ENCODE measurements at regions not wholly inside any gene's neighbourhood (a gene's known extent, or its start where the extent isn't known, plus 50 kb on each side); places are given as distances from the start of the nearest gene placed in this dataset.

DNA sequence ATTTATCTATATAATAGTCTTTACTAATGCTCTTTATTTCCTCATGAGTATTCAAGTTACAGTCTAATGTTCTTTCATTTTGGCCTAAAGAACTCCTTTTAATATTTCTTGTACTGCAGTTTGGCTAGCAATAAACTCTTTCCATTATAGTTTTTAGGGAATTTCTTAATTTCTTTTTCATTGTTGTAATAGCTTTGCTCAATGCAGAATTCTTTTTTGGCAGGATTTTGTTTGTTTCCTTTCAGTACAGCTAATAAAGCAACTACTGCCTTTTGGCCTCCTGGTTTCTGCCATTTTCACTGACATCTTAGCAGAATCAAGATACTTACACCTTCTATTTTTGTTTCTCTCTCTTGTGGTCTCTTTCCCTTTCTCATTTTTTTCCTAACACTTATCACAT, 390.4 kb upstream of the RGPD4 start:
- Histone ChIP-seq H3K36me3 (ENCODE audit: insufficient read depth) (no peaks in the 10 kb centered on the region), H3K9ac (no peak overlapping the region), H3K4me3 (IDR thresholded peaks at IDR 0.05; ENCODE audit: insufficient read depth, low read depth, low read length) (no peak overlapping the region), H3K4me1 (ENCODE audit: low read depth, poor library complexity, severe bottlenecking) (no peaks in the 10 kb centered on the region), H3K4me2 (no peak overlapping the region), H3K27ac (no peak overlapping the region), H3K27me3 (ENCODE audit: insufficient read depth, low read depth) (no peaks in the 10 kb centered on the region), H2AFZ (ENCODE audit: low read depth) (no peak overlapping the region), H3K79me2 (ENCODE audit: insufficient read depth, low read depth) (no peaks in the 10 kb centered on the region), H4K20me1 (ENCODE audit: insufficient read depth) (no peaks in the 10 kb centered on the region)
- TF ChIP-seq, protein P1, sequence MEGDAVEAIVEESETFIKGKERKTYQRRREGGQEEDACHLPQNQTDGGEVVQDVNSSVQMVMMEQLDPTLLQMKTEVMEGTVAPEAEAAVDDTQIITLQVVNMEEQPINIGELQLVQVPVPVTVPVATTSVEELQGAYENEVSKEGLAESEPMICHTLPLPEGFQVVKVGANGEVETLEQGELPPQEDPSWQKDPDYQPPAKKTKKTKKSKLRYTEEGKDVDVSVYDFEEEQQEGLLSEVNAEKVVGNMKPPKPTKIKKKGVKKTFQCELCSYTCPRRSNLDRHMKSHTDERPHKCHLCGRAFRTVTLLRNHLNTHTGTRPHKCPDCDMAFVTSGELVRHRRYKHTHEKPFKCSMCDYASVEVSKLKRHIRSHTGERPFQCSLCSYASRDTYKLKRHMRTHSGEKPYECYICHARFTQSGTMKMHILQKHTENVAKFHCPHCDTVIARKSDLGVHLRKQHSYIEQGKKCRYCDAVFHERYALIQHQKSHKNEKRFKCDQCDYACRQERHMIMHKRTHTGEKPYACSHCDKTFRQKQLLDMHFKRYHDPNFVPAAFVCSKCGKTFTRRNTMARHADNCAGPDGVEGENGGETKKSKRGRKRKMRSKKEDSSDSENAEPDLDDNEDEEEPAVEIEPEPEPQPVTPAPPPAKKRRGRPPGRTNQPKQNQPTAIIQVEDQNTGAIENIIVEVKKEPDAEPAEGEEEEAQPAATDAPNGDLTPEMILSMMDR (conservative IDR thresholded peaks at IDR 0.05; ENCODE audit: low read depth, low read length): no peak

DNA sequence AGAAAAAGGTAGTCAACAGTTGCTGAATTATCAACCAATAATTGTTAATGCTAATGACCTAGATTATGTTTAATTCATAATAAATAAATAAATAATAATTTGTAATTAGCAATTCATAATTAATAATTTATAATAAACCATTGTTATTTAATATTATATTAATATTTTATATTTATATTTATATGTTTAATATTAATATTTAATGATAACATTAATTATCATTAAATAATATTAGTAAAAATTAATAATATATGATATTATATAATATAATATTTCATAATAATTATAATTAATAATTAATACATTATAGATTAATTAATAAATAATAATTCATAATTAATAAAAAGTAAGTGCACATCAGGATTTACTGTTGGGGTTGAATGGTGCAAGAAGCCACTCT, 389.4 kb upstream of the RGPD4 start:
- Histone ChIP-seq H3K36me3 (ENCODE audit: insufficient read depth) (no peaks in the 10 kb centered on the region), H3K27ac (no peak overlapping the region), H3K4me3 (IDR thresholded peaks at IDR 0.05; ENCODE audit: insufficient read depth, low read depth, low read length) (no peak overlapping the region), H3K4me1 (ENCODE audit: low read depth, poor library complexity, severe bottlenecking) (no peaks in the 10 kb centered on the region), H3K9ac (no peak overlapping the region), H4K20me1 (ENCODE audit: insufficient read depth) (no peaks in the 10 kb centered on the region), H3K79me2 (ENCODE audit: insufficient read depth, low read depth) (no peaks in the 10 kb centered on the region), H3K4me2 (no peak overlapping the region), H3K27me3 (ENCODE audit: insufficient read depth, low read depth) (no peaks in the 10 kb centered on the region), H2AFZ (ENCODE audit: low read depth) (no peak overlapping the region)
- TF ChIP-seq, protein P1 (conservative IDR thresholded peaks at IDR 0.05; ENCODE audit: low read depth, low read length): no peak

DNA sequence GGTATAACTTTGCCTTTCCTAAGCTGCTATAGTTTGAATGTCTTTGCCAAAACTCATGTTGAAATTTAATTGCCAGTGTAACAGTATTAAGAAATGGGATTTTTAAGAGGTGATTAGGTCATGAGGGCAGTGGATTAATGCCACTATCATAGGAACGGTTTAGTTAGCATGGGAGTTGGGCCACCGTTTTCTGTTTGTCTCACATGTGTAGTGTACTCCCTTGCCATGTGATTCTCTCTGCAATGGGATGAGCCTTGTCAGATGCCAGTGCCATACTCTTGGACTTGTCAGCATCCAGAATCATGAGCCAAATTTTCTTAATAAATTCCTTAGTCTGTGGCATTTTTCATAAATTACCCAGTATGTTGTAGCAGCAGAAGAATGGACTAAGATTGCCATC, 388.9 kb upstream of the RGPD4 start:
- no peaks in the 10 kb centered on the region for H3K36me3 ChIP-seq (ENCODE audit: insufficient read depth)
- H4K20me1 ChIP-seq (ENCODE audit: insufficient read depth): no peaks in the 10 kb centered on the region
- H3K27me3 ChIP-seq (ENCODE audit: insufficient read depth, low read depth): no peaks in the 10 kb centered on the region
- no peak overlapping the region for H3K4me2 ChIP-seq
- H3K27ac ChIP-seq: no peak overlapping the region
- H3K4me3 ChIP-seq (IDR thresholded peaks at IDR 0.05; ENCODE audit: insufficient read depth, low read depth, low read length): no peak overlapping the region
- H3K4me1 ChIP-seq (ENCODE audit: low read depth, poor library complexity, severe bottlenecking): no peaks in the 10 kb centered on the region
- H3K79me2 ChIP-seq (ENCODE audit: insufficient read depth, low read depth): no peaks in the 10 kb centered on the region
- TF ChIP-seq, protein P1 (conservative IDR thresholded peaks at IDR 0.05; ENCODE audit: low read depth, low read length): no peak
- H2AFZ ChIP-seq (ENCODE audit: low read depth): no peak overlapping the region
- H3K9ac ChIP-seq: no peak overlapping the region

DNA sequence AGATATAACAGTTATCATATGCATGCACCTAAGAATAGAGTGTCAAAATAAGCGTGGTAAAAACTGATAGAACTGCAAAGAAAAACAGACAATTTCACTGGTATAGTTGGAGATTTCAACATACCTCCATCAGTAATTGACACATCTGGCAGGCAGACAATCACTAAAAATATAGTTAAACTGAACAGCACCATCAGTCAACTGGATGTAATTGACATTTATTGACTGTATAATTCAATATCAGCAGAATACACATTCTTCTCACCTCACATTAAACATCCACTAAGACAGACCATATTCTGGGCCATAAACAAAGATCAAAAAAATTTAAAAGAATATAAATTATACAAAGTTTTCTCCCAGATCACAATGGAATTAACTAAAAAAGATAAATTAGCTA, 378.5 kb upstream of the RGPD4 start:
- H3K4me3 ChIP-seq (IDR thresholded peaks at IDR 0.05; ENCODE audit: insufficient read depth, low read depth, low read length): no peak overlapping the region
- H3K4me1 ChIP-seq (ENCODE audit: low read depth, poor library complexity, severe bottlenecking): no peaks in the 10 kb centered on the region
- no peaks in the 10 kb centered on the region for H4K20me1 ChIP-seq (ENCODE audit: insufficient read depth)
- H3K9ac ChIP-seq: no peak overlapping the region
- TF ChIP-seq, protein P1 (conservative IDR thresholded peaks at IDR 0.05; ENCODE audit: low read depth, low read length): no peak
- no peaks in the 10 kb centered on the region for H3K27me3 ChIP-seq (ENCODE audit: insufficient read depth, low read depth)
- H3K27ac ChIP-seq: no peak overlapping the region
- no peaks in the 10 kb centered on the region for H3K36me3 ChIP-seq (ENCODE audit: insufficient read depth)
- H2AFZ ChIP-seq (ENCODE audit: low read depth): no peak overlapping the region
- no peaks in the 10 kb centered on the region for H3K79me2 ChIP-seq (ENCODE audit: insufficient read depth, low read depth)
- no peak overlapping the region for H3K4me2 ChIP-seq

DNA sequence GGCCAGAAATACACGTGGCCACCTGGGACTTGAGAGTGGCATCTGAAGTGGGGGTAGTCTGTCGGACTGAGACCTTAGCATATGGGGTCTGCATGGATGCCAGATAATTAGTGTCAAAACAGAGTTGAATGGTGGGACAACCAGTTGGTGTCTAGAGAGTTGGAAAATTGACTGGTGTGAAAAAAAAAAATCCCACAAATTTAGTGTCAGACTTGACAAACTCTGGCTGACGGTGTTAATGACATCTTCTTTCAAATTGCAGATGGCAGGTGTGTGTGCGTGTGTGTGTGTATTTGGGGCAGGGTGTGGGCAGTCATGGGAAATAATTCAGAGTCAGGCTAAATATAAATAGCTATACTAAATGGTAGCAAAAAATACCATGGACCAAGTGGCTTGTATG, 365.4 kb upstream of the RGPD4 start:
- no peaks in the 10 kb centered on the region for H3K36me3 ChIP-seq (ENCODE audit: insufficient read depth)
- TF ChIP-seq, protein P1 (conservative IDR thresholded peaks at IDR 0.05; ENCODE audit: low read depth, low read length): no peak
- no peaks in the 10 kb centered on the region for H3K79me2 ChIP-seq (ENCODE audit: insufficient read depth, low read depth)
- H2AFZ ChIP-seq (ENCODE audit: low read depth): no peak overlapping the region
- no peaks in the 10 kb centered on the region for H4K20me1 ChIP-seq (ENCODE audit: insufficient read depth)
- no peak overlapping the region for H3K4me3 ChIP-seq (IDR thresholded peaks at IDR 0.05; ENCODE audit: insufficient read depth, low read depth, low read length)
- H3K27me3 ChIP-seq (ENCODE audit: insufficient read depth, low read depth): no peaks in the 10 kb centered on the region
- no peaks in the 10 kb centered on the region for H3K4me1 ChIP-seq (ENCODE audit: low read depth, poor library complexity, severe bottlenecking)
- no peak overlapping the region for H3K27ac ChIP-seq
- H3K4me2 ChIP-seq: no peak overlapping the region
- H3K9ac ChIP-seq: no peak overlapping the region
